HG03520 (cell line): ENCODE measurements at regions not wholly inside any gene's neighbourhood (a gene's known extent, or its start where the extent isn't known, plus 50 kb on each side); places are given as distances from the start of the nearest gene placed in this dataset.

Experiments used
- ATAC-seq: cut with Tn5 transposase; IDR thresholded peaks from one replicate; pipeline ENCODE4 v1.9.1; 2021; ENCODE audit warnings: mild to moderate bottlenecking, moderate library complexity; ENCODE audit not compliant: unreplicated experiment

DNA sequence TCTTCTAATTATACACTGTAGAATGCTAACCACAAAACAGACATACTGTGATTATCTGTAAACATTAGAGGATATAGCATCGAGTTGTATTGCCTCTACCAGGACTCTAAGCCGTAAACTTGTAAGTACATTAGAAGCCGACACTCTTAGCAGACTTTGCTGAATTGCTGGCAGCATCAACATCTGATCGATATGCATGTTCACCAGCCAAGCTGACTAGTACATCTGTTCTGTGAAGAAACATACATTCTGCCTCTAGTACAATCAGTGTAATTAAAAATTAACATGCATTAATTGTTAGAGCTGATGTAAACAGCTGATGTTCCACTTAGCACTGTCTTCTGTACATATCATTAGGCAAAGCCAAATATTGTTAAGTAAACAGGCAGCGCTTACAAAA lies 502.2 kb downstream of the NR4A2 start:
- no peak for ATAC-seq

GRCh38 chr2:155825876-155826275 lies 506.6 kb downstream of the NR4A2 start:
- no peak for ATAC-seq

DNA sequence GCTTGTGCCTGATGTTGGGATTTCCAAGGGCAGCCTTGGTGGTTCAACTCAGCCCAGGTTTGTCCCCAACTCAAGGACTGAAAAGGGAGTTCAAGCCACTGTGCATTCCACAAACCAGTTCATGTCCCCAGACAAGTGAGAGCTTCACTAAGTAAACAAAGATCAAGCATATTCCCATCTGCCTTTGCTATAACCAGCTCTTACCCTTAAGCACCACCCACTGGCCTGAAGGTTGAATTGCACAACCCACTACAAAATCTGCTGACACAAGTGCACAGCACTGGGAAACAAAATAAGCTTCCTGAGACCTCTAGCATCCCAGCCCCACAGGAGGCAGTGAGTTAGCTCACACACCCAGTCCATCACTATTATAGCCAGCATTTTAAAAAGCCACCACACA lies 516.7 kb downstream of the NR4A2 start:
- peak; percentile 95 for ATAC-seq

GRCh38 chr2:155815275-155815674 lies 517.2 kb downstream of the NR4A2 start:
- no peak for ATAC-seq

DNA sequence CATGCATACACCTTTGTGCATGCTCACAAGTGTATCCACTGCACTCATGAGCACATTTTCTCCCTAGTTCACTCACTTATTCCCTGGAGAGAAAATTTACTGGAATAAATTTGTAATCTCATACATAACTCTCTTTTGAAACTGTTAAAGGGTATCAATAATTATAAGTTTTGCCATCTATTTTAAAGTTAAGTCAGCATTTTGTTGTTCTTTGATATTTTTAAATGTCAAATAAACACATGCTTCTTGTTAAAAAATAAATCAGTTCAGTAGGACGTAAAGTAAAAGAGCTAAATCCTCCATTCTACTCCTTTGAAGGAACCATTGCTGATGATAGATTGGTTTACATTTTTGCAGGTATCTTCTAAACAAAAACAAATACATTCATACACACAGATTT lies 522.1 kb downstream of the NR4A2 start:
- no peak for ATAC-seq

DNA sequence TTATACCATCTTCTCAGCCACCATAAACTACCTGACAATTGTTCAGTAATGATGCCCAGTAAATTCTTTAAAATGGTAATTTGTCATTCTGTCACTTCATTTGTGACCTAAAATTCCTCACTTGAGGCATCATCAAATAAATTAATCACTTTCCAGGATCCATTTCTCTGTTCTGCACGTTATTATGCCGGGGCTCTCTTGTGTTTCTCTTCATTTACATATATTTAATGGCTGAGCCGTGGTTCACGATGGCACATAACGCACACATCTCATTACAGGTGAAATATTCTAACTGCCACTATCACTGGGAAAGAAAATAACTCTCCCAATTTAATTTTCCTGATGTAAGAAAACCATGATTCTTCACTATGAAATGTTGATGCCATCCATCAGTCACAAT lies 529.6 kb downstream of the NR4A2 start:
- ATAC-seq, result no peak

- no peak for ATAC-seq
These were observed 539.9 kb downstream of the NR4A2 start for GRCh38 chr2:155792666-155793065.

DNA sequence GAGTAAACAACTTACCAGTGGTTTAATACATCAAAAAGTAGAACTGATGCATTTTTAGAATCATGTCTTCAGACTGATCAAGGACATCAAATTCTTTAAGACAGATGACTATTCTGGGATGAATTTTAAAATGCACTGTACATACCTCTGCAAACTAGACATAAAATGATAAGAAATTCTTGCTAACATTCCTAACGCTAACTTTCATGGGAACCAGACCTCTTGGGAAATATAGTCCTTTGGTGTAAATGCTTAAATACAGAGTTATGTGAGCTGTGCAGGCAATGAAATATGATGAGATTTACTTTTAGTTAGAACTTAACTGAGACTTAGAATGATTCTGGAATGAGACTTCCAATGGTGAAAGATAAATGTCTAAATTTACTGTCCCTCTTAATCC lies 562.0 kb downstream of the NR4A2 start:
- ATAC-seq, result no peak

DNA sequence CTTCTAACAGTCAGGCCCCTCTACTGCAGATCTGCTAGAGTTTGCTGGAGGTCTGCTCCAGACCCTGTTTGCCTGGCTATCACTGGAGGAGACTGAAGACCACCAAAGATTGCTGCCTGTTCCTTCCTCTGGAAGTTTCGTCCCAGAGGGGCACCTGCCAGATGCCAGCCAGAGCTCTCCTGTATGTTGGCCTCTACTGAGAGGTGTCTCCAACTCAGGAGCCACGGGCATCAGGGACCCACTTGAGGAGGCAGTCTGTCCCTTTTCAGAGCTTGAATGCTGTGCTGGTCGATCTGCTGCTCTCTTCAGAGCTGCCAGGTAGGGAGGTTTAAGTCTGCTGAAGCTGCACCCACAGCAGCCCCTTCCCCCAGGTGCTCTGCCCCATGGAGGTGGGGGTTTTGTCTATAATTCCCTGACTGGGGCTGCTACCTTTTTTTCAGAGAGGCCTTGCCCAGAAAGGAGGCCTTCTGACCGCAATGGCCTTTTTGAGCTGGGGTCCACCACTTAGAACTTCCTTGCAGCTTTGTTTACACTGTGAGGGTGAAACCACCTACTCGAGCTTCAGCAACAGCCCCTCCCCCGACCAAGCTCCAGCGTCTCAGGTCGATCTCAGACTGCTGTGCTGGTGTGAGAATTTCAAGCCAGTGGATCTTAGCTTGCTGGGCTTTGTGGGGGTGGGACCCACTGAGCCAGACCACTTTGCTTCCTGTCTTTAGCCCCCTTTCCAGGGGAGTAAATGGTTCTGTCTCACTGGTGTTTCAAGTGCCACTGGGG lies 566.0 kb downstream of the NR4A2 start:
- ATAC-seq, result no peak

GRCh38 chr2:155755481-155755880 lies 577.0 kb downstream of the NR4A2 start:
- ATAC-seq, result no peak

DNA sequence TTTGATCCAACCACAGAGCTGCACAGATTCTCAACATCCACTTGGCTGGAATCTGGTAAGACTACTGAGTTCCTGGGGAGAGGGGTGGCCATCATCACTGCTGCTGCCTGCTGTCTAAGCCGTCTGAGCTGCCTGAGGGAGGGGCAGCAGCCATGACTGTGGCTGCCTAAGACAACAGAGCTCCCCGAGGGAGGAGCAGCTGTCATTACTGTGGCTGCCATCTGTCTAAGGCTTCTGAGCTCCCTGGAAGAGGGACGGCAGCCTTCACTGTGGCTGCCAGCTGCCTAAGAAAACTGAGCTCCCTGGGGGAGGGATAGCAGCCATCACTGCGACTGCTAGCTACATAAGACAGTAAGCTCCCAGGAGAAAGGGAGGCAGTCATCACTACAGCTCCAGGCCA lies 584.4 kb downstream of the NR4A2 start:
- ATAC-seq, result no peak

DNA sequence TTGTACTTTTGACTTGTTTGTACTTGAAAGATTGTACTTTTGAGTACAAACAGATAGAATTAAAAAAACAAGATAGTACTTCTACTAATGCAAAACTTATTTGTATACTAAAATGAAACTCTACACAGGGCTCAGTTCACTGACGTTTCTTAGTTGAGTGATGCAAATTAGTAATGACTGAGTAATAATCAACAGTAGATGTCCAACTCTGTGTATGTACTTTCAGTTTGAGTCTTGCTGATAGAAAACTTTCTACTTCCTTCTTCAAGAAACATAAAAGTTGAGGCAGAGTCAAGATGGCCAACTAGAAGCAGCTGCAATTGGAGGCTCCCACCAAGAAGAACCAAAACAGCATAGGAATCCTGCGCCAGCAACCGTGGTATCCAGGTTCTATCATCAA lies 585.0 kb downstream of the NR4A2 start:
- ATAC-seq, result peak; percentile 91

DNA sequence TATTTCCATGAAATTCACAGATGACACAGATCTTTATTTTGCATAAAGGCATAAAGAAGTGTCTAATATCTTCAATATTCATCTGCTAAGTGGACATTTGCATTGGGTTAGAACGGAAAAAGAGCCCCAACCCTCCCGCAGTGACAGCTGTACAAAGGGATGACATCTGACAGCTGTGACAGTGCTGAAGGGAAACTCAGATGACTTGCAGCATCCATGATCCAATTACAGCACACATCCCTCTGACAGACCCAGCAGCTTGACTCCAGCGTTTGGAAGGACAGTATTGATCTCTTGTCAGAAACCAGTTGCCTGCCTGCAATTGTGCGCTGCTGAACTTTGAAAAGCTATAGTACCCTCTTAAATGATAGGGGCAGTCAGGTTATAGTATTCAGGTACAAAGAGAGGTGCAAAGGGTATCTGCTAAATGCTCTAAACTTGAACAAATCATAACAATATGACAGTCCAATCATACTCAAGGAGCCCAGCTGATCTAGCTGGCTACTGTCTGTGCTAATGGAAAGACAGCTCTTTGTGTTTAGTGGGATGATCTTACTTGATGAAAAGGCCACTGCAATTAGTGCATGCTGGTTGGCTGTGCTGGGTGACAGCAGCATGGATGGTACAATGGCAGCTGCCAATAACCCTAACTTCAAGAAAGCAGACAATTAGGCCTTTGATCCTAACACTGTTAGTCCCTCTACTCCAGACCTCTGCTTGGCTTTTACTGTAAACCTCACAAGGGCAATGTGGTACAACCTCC lies 599.2 kb downstream of the NR4A2 start:
- ATAC-seq, result no peak

DNA sequence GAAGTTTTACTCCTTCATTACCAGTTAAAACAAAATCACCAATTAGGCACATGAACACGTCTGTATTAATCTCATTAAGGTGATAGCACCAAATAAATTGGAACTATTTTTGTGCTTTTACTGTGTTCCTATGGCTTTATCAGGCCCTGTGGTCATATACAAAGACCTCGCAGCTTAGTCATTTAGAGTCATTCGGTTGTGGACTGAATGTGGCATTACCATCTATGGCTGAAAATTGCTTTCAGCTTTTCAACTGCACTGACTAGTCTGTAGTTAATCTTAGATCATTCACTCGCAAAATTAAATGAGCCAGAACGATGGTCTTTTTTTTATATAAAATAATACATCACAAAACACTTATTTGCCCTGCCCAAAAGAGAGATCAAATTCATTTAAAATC lies 601.7 kb downstream of the NR4A2 start:
- ATAC-seq, result no peak

GRCh38 chr2:155727187-155727895 lies 605.2 kb downstream of the NR4A2 start:
- ATAC-seq, result no peak

GRCh38 chr2:155722290-155722689 lies 610.2 kb downstream of the NR4A2 start:
- no peak for ATAC-seq

DNA sequence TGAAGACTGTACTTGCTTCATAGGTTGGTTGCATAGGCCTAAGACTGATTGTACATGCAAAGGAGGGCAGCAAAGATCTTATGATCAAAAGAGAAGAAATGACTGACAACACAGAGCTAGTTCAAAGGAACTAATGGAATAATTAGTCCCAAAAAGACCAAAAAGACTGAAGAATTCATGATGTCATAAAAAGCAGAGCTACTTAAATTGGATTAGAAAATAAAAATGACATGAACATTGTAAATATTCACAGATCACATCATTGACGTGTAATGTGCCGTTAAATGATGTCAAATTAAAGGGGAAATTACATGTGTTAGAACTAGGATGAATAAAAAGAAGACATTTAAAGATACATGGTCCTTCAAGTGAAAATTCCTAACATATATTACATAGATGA lies 616.8 kb downstream of the NR4A2 start:
- no peak for ATAC-seq

DNA sequence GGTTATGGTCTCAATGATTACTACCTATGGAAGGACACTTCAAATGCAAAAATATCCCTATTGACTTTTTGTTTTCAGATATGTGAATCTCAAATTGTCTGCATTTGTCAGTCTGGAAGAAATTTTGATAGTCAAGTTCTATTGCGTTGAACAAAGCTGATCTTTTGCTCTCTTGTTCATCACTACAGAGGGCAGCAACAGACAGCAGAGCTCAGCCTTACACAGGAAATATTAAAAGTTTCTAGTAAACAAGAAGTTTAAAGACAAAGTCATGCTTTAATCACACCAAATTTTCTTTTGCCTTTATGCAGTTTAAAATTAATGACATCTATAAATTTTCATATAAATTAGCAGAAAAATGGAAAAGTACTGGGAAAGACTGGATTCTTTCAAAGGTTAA lies 617.5 kb downstream of the NR4A2 start:
- ATAC-seq, result no peak

- ATAC-seq, result no peak
These were observed 624.5 kb downstream of the NR4A2 start for GRCh38 chr2:155708071-155708470.

DNA sequence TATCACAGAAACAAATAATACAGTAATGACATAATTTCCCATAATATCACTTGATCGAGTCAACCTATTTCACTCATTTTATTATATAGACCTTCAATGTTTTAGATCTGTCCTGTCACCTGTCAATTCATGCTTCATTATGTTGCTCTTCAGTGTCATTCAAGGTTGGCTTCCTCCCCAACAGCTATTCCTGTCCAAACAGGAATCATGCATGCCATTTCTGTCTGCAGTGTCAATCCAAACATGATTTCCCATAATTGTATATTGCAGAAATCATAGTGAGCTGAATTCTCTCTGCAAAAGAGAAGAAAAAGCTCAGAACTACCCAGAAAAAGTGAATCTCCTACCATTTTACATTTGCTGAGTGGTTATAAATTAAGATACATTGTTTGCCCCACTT lies 628.6 kb downstream of the NR4A2 start:
- no peak for ATAC-seq

- no peak for ATAC-seq
These were observed 629.5 kb downstream of the NR4A2 start for GRCh38 chr2:155703048-155703447.

DNA sequence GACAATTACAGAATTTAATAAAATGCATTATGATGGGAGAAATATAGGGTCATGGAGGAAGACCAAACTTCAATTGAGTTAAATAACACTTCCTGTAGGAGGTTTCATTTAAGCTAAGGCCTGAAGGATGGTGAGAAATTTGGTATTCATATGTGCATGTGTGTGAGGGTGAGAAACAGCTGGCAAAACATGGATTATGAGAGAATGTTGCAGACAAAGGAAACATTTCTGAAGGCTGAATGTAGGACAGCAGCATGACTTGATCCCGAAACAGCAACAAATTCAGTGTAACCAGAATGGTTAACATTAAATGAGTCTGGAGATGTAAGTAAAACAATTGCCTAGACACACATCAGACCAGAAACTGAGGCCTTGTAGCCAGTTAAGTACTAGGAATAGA lies 630.8 kb downstream of the NR4A2 start:
- no peak for ATAC-seq
